Fibroblast of lung (primary cell): ENCODE measurements at regions not wholly inside any gene's neighbourhood (a gene's known extent, or its start where the extent isn't known, plus 50 kb on each side); places are given as distances from the start of the nearest gene placed in this dataset.

ENCODE experiments used
- DNase-seq, 2 donors: peaks; one replicate each; pipeline versions ENCODE4 v3.0.0 to v3.0.0-alpha.2; 2010; ENCODE audit warnings: low read depth in 2 of 2
- H2AFZ ChIP-seq: 2 replicates; pipeline ENCODE4 v1.5.1; 2012; ENCODE audit warnings: low read length, control low read depth, inconsistent platforms
- H3K27ac ChIP-seq: 2 replicates; pipeline ENCODE4 v1.5.1; 2011; ENCODE audit warnings: low read length, control low read depth; ENCODE audit not compliant: insufficient read depth
- H3K27me3 ChIP-seq: 2 replicates; pipeline ENCODE4 v1.5.1; 2011; ENCODE audit warnings: mild to moderate bottlenecking, low read length; ENCODE audit not compliant: control insufficient read depth, insufficient read depth
- H3K36me3 ChIP-seq: 2 replicates; pipeline ENCODE4 v1.5.1; 2011; ENCODE audit warnings: low read length; ENCODE audit not compliant: control insufficient read depth, insufficient read depth
- H3K4me1 ChIP-seq: 2 replicates; pipeline ENCODE4 v1.5.1; 2011; ENCODE audit warnings: low read length; ENCODE audit not compliant: control insufficient read depth, insufficient read depth; ENCODE audit errors: extremely low read depth
- H3K4me2 ChIP-seq: 2 replicates; pipeline ENCODE4 v1.5.1; 2011; ENCODE audit warnings: low read length, control low read depth; ENCODE audit not compliant: insufficient read depth; ENCODE audit errors: extremely low read depth
- H3K4me3 ChIP-seq, 4 experiments: fragments of 200-600 bp in 1 of 4; sonication (generic) in 1 of 4; replicated peaks in 1 of 4; 2 replicates each; pipeline ENCODE4 v1.5.1; 2011 to 2016; ENCODE audit warnings: low read length in 4 of 4, low read depth in 3 of 4, mild to moderate bottlenecking in 3 of 4, control low read depth in 2 of 4, inconsistent platforms in 1 of 4, mixed read lengths in 1 of 4; ENCODE audit not compliant: insufficient read depth in 1 of 4; ENCODE audit errors: control extremely low read depth in 1 of 4
- H3K79me2 ChIP-seq: 2 replicates; pipeline ENCODE4 v1.5.1; 2012; ENCODE audit warnings: mild to moderate bottlenecking, low read length, inconsistent platforms; ENCODE audit not compliant: control insufficient read depth, insufficient read depth
- H3K9ac ChIP-seq: 2 replicates; pipeline ENCODE4 v1.5.1; 2011; ENCODE audit warnings: mild to moderate bottlenecking, low read length, control low read depth; ENCODE audit not compliant: insufficient read depth
- H3K9me3 ChIP-seq: 2 replicates; pipeline ENCODE4 v1.5.1; 2012; ENCODE audit warnings: low read depth, low read length; ENCODE audit not compliant: control insufficient read depth, insufficient read depth
- H4K20me1 ChIP-seq: 2 replicates; pipeline ENCODE4 v1.5.1; 2011; ENCODE audit warnings: low read length; ENCODE audit not compliant: control insufficient read depth, insufficient read depth; ENCODE audit errors: extremely low read depth
- EZH2 ChIP-seq: IDR thresholded peaks from 2 replicates; pipeline ENCODE4 v1.5.1; 2012; ENCODE audit warnings: low read length, control low read depth, mild to moderate bottlenecking; ENCODE audit errors: missing control alignments
- TF ChIP-seq, protein P1 (sequence below), 2 donors: IDR thresholded peaks in 1 of 2; conservative IDR thresholded peaks in 1 of 2; 1 replicate in 1 of 2; 2 replicates in 1 of 2; pipeline ENCODE4 v1.5.1; 2011 to 2012; ENCODE audit warnings: low read length in 2 of 2, control low read depth in 1 of 2, inconsistent platforms in 1 of 2, low read depth in 1 of 2, mild to moderate bottlenecking in 1 of 2

- Histone ChIP-seq H3K79me2 (no peaks in the 10 kb centered on the region), H3K4me2 (no peak overlapping the region), H3K9me3 (no peaks in the 10 kb centered on the region), H2AFZ (no peak overlapping the region), H3K27ac (no peak overlapping the region), H3K36me3 (no peaks in the 10 kb centered on the region), H3K4me3 (no peak overlapping the region), H4K20me1 (no peaks in the 10 kb centered on the region), H3K27me3 (no peaks in the 10 kb centered on the region), H3K4me1 (no peaks in the 10 kb centered on the region), H3K9ac (no peak overlapping the region)
- no peak for TF ChIP-seq EZH2
- TF ChIP-seq, protein P1, sequence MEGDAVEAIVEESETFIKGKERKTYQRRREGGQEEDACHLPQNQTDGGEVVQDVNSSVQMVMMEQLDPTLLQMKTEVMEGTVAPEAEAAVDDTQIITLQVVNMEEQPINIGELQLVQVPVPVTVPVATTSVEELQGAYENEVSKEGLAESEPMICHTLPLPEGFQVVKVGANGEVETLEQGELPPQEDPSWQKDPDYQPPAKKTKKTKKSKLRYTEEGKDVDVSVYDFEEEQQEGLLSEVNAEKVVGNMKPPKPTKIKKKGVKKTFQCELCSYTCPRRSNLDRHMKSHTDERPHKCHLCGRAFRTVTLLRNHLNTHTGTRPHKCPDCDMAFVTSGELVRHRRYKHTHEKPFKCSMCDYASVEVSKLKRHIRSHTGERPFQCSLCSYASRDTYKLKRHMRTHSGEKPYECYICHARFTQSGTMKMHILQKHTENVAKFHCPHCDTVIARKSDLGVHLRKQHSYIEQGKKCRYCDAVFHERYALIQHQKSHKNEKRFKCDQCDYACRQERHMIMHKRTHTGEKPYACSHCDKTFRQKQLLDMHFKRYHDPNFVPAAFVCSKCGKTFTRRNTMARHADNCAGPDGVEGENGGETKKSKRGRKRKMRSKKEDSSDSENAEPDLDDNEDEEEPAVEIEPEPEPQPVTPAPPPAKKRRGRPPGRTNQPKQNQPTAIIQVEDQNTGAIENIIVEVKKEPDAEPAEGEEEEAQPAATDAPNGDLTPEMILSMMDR (conservative IDR thresholded peaks at IDR 0.05 in 1 of 2, IDR thresholded peaks at IDR 0.05 in 1 of 2; ENCODE audit: low read depth in 1 of 2, low read length in 2 of 2): no peak
- no peak for DNase-seq
These were observed 206.7 kb upstream of the C1orf174 start for GRCh38 chr1:4106731-4107130.

- Histone ChIP-seq H3K4me1 (no peaks in the 10 kb centered on the region), H3K9ac (no peak overlapping the region), H4K20me1 (no peaks in the 10 kb centered on the region), H3K27ac (no peak overlapping the region), H3K36me3 (no peaks in the 10 kb centered on the region), H3K79me2 (no peaks in the 10 kb centered on the region), H3K9me3 (no peaks in the 10 kb centered on the region), H2AFZ (no peak overlapping the region), H3K4me3 (no peak overlapping the region), H3K4me2 (no peak overlapping the region), H3K27me3 (no peaks in the 10 kb centered on the region)
- DNase-seq: no peak
- TF ChIP-seq EZH2: no peak
- TF ChIP-seq, protein P1 (conservative IDR thresholded peaks at IDR 0.05 in 1 of 2, IDR thresholded peaks at IDR 0.05 in 1 of 2; ENCODE audit: low read depth in 1 of 2, low read length in 2 of 2): no peak
These were observed 207.2 kb upstream of the C1orf174 start for GRCh38 chr1:4107291-4107690.

DNA sequence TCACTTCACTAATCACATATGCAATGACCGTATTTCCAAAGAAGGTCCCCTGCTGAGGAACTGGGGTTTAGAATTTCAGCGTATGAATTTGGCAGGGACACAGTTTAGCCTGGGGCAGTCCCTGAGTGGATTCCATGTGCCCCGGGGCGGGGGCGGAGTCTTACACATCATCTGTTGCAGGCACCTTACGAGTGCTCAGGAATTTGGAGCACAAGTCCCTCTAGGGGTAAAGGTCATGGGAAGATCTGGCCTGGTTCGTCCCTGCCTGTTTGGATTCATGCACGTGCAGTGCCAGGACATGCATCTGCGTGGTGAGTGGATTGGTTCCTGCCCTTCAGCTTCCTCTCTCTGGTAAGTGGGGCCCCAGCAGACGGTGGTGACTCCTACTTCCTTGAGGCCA is 208.3 kb upstream of the C1orf174 start:
- Histone ChIP-seq H3K9me3 (no peaks in the 10 kb centered on the region), H3K27me3 (no peaks in the 10 kb centered on the region), H3K36me3 (no peaks in the 10 kb centered on the region), H3K4me1 (no peaks in the 10 kb centered on the region), H2AFZ (no peak overlapping the region), H3K4me2 (no peak overlapping the region), H3K27ac (no peak overlapping the region), H4K20me1 (no peaks in the 10 kb centered on the region), H3K4me3 (no peak overlapping the region), H3K9ac (no peak overlapping the region), H3K79me2 (no peaks in the 10 kb centered on the region)
- DNase-seq: no peak
- no peak for TF ChIP-seq EZH2
- TF ChIP-seq, protein P1 (conservative IDR thresholded peaks at IDR 0.05 in 1 of 2, IDR thresholded peaks at IDR 0.05 in 1 of 2; ENCODE audit: low read depth in 1 of 2, low read length in 2 of 2): no peak
